H1 (cell line): ENCODE measurements at regions not wholly inside any gene's neighbourhood (a gene's known extent, or its start where the extent isn't known, plus 50 kb on each side); places are given as distances from the start of the nearest gene placed in this dataset.

Experiments
- CTCF ChIA-PET: fragments of 300-600 bp; sonication (Branson Sonifier 250); formaldehyde crosslinking; loops from one replicate; lab custom pipeline; 2021; ENCODE audit not compliant: partially characterized antibody; lab: Charles Lee
- POLR2A ChIA-PET: fragments of 300-600 bp; sonication (Branson Sonifier 250); formaldehyde crosslinking; loops from one replicate; lab custom pipeline; 2021; ENCODE audit warnings: inconsistent platforms; ENCODE audit not compliant: partially characterized antibody; lab: Charles Lee
- DNase-seq, 2 experiments: peaks; one replicate each; pipeline versions ENCODE4 v3.0.0 to v3.0.0-alpha.2; 2010 to 2022; ENCODE audit warnings: low spot score in 2 of 2, low read depth in 1 of 2, mixed read lengths in 1 of 2
- FAIRE-seq: peaks from 2 replicates; lab custom pipeline; 2011; peaks lifted over from hg19 to GRCh38; lab: Jason Lieb, UNC
- H2AFZ ChIP-seq: 2 replicates; pipeline ENCODE4 v1.8.1; 2012; ENCODE audit warnings: low read length, inconsistent platforms
- H2AK5ac ChIP-seq: 2 replicates; pipeline ENCODE4 v1.6.1; 2013; ENCODE audit warnings: low read depth, low read length
- H2BK120ac ChIP-seq: replicated peaks from 2 replicates; pipeline ENCODE3; 2013; ENCODE audit warnings: low read depth, low read length, inconsistent platforms
- H2BK12ac ChIP-seq: 2 replicates; pipeline ENCODE4 v1.6.1; 2013; ENCODE audit warnings: low read depth, low read length
- H2BK15ac ChIP-seq: 2 replicates; pipeline ENCODE4 v1.6.1; 2013; ENCODE audit warnings: low read length
- H2BK20ac ChIP-seq: 2 replicates; pipeline ENCODE4 v1.6.1; 2013; ENCODE audit warnings: low read length
- H2BK5ac ChIP-seq: 2 replicates; pipeline ENCODE4 v1.6.1; 2013; ENCODE audit warnings: low read depth, low read length
- H3K14ac ChIP-seq: 2 replicates; pipeline ENCODE4 v1.6.1; 2013; ENCODE audit warnings: inconsistent platforms; ENCODE audit not compliant: insufficient read length
- H3K18ac ChIP-seq: 2 replicates; pipeline ENCODE4 v1.6.1; 2013; ENCODE audit warnings: low read length; ENCODE audit errors: extremely low read depth
- H3K23ac ChIP-seq: 2 replicates; pipeline ENCODE4 v1.6.1; 2013; ENCODE audit warnings: inconsistent platforms; ENCODE audit not compliant: insufficient read length
- H3K23me2 ChIP-seq: 2 replicates; pipeline ENCODE4 v1.6.1; 2013; ENCODE audit warnings: low read depth, low read length
- H3K27ac ChIP-seq: 2 replicates; pipeline ENCODE4 v1.6.1; 2011; ENCODE audit warnings: low read depth, low read length, inconsistent platforms
- H3K27me3 ChIP-seq, 4 experiments: replicated peaks in 1 of 4; 1 replicate in 1 of 4; 2 replicates in 3 of 4; pipeline versions ENCODE4 v1.6.1 to v1.8.1; 2011 to 2013; ENCODE audit warnings: low read length in 3 of 4, mild to moderate bottlenecking in 3 of 4, inconsistent platforms in 2 of 4, mixed read lengths in 2 of 4, moderate library complexity in 1 of 4; ENCODE audit not compliant: control insufficient read depth in 3 of 4, insufficient read depth in 3 of 4; ENCODE audit errors: extremely low read depth in 1 of 4
- H3K36me3 ChIP-seq, 4 experiments: 2 replicates each; pipeline versions ENCODE4 v1.6.1 to v1.8.1; 2011 to 2013; ENCODE audit warnings: mild to moderate bottlenecking in 4 of 4, low read length in 3 of 4, moderate library complexity in 2 of 4, control low read depth in 1 of 4, inconsistent platforms in 1 of 4; ENCODE audit not compliant: insufficient read depth in 4 of 4, control insufficient read depth in 2 of 4
- H3K4ac ChIP-seq: replicated peaks from 2 replicates; pipeline ENCODE3; 2013; ENCODE audit warnings: low read length, low read depth, mixed read lengths, inconsistent platforms; ENCODE audit not compliant: insufficient read length
- H3K4me1 ChIP-seq, 4 experiments: replicated peaks in 1 of 4; 1 replicate in 1 of 4; 2 replicates in 3 of 4; pipeline versions ENCODE4 v1.6.1 to v1.8.1; 2011 to 2013; ENCODE audit warnings: low read length in 3 of 4, inconsistent platforms in 2 of 4, mixed read lengths in 1 of 4; ENCODE audit not compliant: insufficient read depth in 4 of 4, control insufficient read depth in 3 of 4
- H3K4me2 ChIP-seq, 2 experiments: 2 replicates each; pipeline versions ENCODE4 v1.6.1 to v1.8.1; 2011 to 2013; ENCODE audit warnings: low read depth in 2 of 2, low read length in 2 of 2, control low read depth in 1 of 2, inconsistent platforms in 1 of 2, mild to moderate bottlenecking in 1 of 2; ENCODE audit not compliant: insufficient read depth in 1 of 2
- H3K4me3 ChIP-seq, 4 experiments: fragments of 200-600, 300-600 bp in 1 of 4; sonication (generic), shearing (Covaris generic), sonication (Bioruptor Twin) in 1 of 4; 2 replicates each; pipeline versions ENCODE4 v1.5.1 to v1.8.1; 2011 to 2016; ENCODE audit warnings: low read length in 4 of 4, low read depth in 3 of 4, control low read depth in 2 of 4, inconsistent platforms in 2 of 4, mild to moderate bottlenecking in 2 of 4, mixed read lengths in 1 of 4, moderate library complexity in 1 of 4; ENCODE audit not compliant: insufficient read depth in 2 of 4; ENCODE audit errors: extremely low read depth in 1 of 4
- H3K56ac ChIP-seq: replicated peaks from 2 replicates; pipeline ENCODE3; 2013; ENCODE audit warnings: low read depth, mild to moderate bottlenecking, mixed read lengths, low read length, inconsistent platforms; ENCODE audit not compliant: insufficient read length
- H3K79me1 ChIP-seq: 2 replicates; pipeline ENCODE4 v1.6.1; 2013; ENCODE audit warnings: low read depth, low read length, control low read depth
- H3K79me2 ChIP-seq, 2 experiments: 2 replicates each; pipeline versions ENCODE4 v1.6.1 to v1.8.1; 2012 to 2013; ENCODE audit warnings: low read length in 2 of 2, mild to moderate bottlenecking in 2 of 2, inconsistent platforms in 1 of 2; ENCODE audit not compliant: insufficient read depth in 2 of 2, control insufficient read depth in 1 of 2
- H3K9ac ChIP-seq, 4 experiments: replicated peaks in 1 of 4; 1 replicate in 1 of 4; 2 replicates in 3 of 4; pipeline versions ENCODE4 v1.6.1 to v1.8.1; 2011 to 2013; ENCODE audit warnings: low read depth in 3 of 4, low read length in 3 of 4, control low read depth in 2 of 4, mild to moderate bottlenecking in 2 of 4, moderate library complexity in 2 of 4, inconsistent platforms in 1 of 4; ENCODE audit errors: extremely low read depth in 1 of 4
- H3K9me3 ChIP-seq, 2 experiments: 2 replicates each; pipeline versions ENCODE4 v1.6.1 to v1.8.1; 2012 to 2013; ENCODE audit warnings: mild to moderate bottlenecking in 2 of 2, moderate library complexity in 2 of 2, control low read depth in 1 of 2, inconsistent platforms in 1 of 2, low read depth in 1 of 2, low read length in 1 of 2, mixed read lengths in 1 of 2; ENCODE audit not compliant: insufficient read depth in 2 of 2
- H4K20me1 ChIP-seq, 2 experiments: replicated peaks in 1 of 2; 2 replicates each; pipeline versions ENCODE3 to v1.8.1; 2011 to 2013; ENCODE audit warnings: inconsistent platforms in 2 of 2, low read length in 2 of 2, mild to moderate bottlenecking in 1 of 2; ENCODE audit not compliant: insufficient read depth in 2 of 2, control insufficient read depth in 1 of 2
- H4K5ac ChIP-seq: 2 replicates; pipeline ENCODE4 v1.6.1; 2013; ENCODE audit warnings: low read length, low read depth, mixed read lengths, inconsistent platforms; ENCODE audit not compliant: insufficient read length
- H4K8ac ChIP-seq: 2 replicates; pipeline ENCODE4 v1.8.0; 2013; ENCODE audit warnings: mild to moderate bottlenecking, moderate library complexity, low read length, inconsistent platforms; ENCODE audit not compliant: insufficient read depth; ENCODE audit errors: extremely low read depth
- H4K91ac ChIP-seq: replicated peaks from 2 replicates; pipeline ENCODE3; 2013; ENCODE audit warnings: low read length, mixed read lengths, inconsistent platforms; ENCODE audit not compliant: insufficient read length
- ASH2L ChIP-seq: fragments of 200-600, 300-600 bp; sonication (generic); IDR thresholded peaks from one replicate; pipeline ENCODE4 v1.7.1; 2017; ENCODE audit warnings: low read length
- BRCA1 ChIP-seq: IDR thresholded peaks from 2 replicates; pipeline ENCODE4 v1.6.1; 2012; ENCODE audit warnings: low read depth, low read length, improper control_type of control experiment
- CREB1 ChIP-seq: IDR thresholded peaks from 2 replicates; pipeline ENCODE4 v1.6.1; 2012; ENCODE audit warnings: inconsistent platforms
- CTBP2 ChIP-seq: IDR thresholded peaks from 2 replicates; pipeline ENCODE4 v1.7.0; 2011; ENCODE audit warnings: borderline replicate concordance, mild to moderate bottlenecking, moderate library complexity, mixed read lengths, low read length; ENCODE audit not compliant: insufficient read depth, insufficient read length
- EZH2 ChIP-seq: fragments of 200-600 bp; sonication (generic); IDR thresholded peaks from 2 replicates; pipeline ENCODE4 v1.7.1; 2012; ENCODE audit warnings: low read depth, mild to moderate bottlenecking, moderate library complexity, low read length, inconsistent platforms; ENCODE audit not compliant: severe bottlenecking
- GTF2F1 ChIP-seq: IDR thresholded peaks from 2 replicates; pipeline ENCODE4 v1.6.1; 2012; ENCODE audit warnings: low read depth, low read length, improper control_type of control experiment, borderline replicate concordance
- HDAC2 ChIP-seq, 2 experiments: fragments of 300-600 bp in 1 of 2; sonication (generic) in 1 of 2; IDR thresholded peaks; 2 replicates each; pipeline ENCODE4 v1.6.1; 2011 to 2012; ENCODE audit warnings: low read depth in 2 of 2, low read length in 2 of 2, mild to moderate bottlenecking in 2 of 2, moderate library complexity in 2 of 2, borderline replicate concordance in 1 of 2, inconsistent platforms in 1 of 2
- JUND ChIP-seq: IDR thresholded peaks from 2 replicates; pipeline ENCODE4 v1.6.1; 2011; ENCODE audit warnings: mild to moderate bottlenecking, improper control_type of control experiment, low read length
- NANOG ChIP-seq: IDR thresholded peaks from 2 replicates; pipeline ENCODE4 v1.6.1; 2011; ENCODE audit warnings: low read length, low read depth, mild to moderate bottlenecking, inconsistent platforms; ENCODE audit not compliant: insufficient read depth, poor library complexity, severe bottlenecking
- NRF1 ChIP-seq: IDR thresholded peaks from 2 replicates; pipeline ENCODE4 v1.6.1; 2011; ENCODE audit warnings: mild to moderate bottlenecking, low read depth, low read length, improper control_type of control experiment
- POLR2A ChIP-seq, 2 experiments: IDR thresholded peaks; 1 replicate in 1 of 2; 2 replicates in 1 of 2; pipeline ENCODE4 v1.6.1; 2011; ENCODE audit warnings: low read depth in 2 of 2, low read length in 2 of 2, mild to moderate bottlenecking in 2 of 2; ENCODE audit errors: control extremely low read depth in 1 of 2
- RAD21 ChIP-seq, 2 experiments: IDR thresholded peaks in 1 of 2; conservative IDR thresholded peaks in 1 of 2; 2 replicates each; pipeline ENCODE4 v1.6.1; 2011; ENCODE audit warnings: low read depth in 2 of 2, low read length in 2 of 2, improper control_type of control experiment in 1 of 2, inconsistent platforms in 1 of 2, mild to moderate bottlenecking in 1 of 2, moderate library complexity in 1 of 2
- SIN3A ChIP-seq, 2 experiments: IDR thresholded peaks in 1 of 2; conservative IDR thresholded peaks in 1 of 2; 2 replicates each; pipeline ENCODE4 v1.6.1; 2011 to 2012; ENCODE audit warnings: low read length in 2 of 2, improper control_type of control experiment in 1 of 2, low read depth in 1 of 2, mild to moderate bottlenecking in 1 of 2
- SP4 ChIP-seq: IDR thresholded peaks from 2 replicates; pipeline ENCODE4 v1.6.1; 2012; ENCODE audit warnings: low read length, inconsistent platforms
- TAF1 ChIP-seq: IDR thresholded peaks from 2 replicates; pipeline ENCODE4 v1.6.1; 2011; ENCODE audit warnings: mild to moderate bottlenecking, low read depth, low read length
- WGBS, 2 experiments: shearing (Covaris generic) in 1 of 2; methylation state at CpG; one replicate each; pipeline versions ENCODE4 v1.1.6 to v1.1.7; 2013 to 2015; ENCODE audit warnings: low lambda C conversion rate in 2 of 2, mixed read lengths in 2 of 2, inconsistent platforms in 1 of 2, low coverage in 1 of 2, missing lambda C conversion rate in 1 of 2; ENCODE audit not compliant: insufficient replicate concordance in 2 of 2, insufficient coverage in 1 of 2, insufficient read length in 1 of 2; ENCODE audit errors: extremely low coverage in 1 of 2, missing lambda C conversion rate in 1 of 2; 5-methylcytosine and 5-hydroxymethylcytosine counted together

DNA sequence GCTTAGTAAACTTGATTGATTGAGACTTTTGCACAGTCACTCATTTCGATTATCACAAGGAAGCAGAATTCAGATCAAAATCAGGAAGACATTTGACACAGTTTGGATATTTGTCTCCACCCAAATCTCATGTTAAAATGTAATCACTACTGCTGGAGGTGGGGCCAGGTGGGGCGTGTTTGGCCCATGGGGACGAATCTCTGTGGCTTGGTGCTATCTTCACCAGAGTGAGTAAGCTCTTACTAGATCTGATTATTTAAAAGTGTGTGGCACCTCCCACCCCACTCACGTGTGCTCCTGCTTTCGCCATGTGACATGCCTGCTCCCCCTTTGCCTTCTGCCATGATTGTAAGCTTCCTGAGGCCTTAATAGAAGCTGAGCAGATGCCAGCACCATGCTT, 291.4 kb downstream of the PCNX1 start:
- Histone ChIP-seq H3K4ac (no peak overlapping the region), H3K4me2 (no peak overlapping the region), H3K4me1 (peaks cover 3 to 9% (median 4%) of the 10 kb centered on the region in 4 experiments; a peak in 5 of 7 replicates), H3K27me3 (no peaks in the 10 kb centered on the region), H3K23me2 (peaks cover 2% of the 10 kb centered on the region; the same call in 1 of the 2 replicates), H4K8ac (no peak overlapping the region), H2BK5ac (peak overlapping the region; percentile 31; the same call in 1 of the 2 replicates), H3K14ac (no peak overlapping the region), H2AFZ (no peak overlapping the region), H2BK12ac (no peak overlapping the region), H3K9me3 (0 out of 4 replicates have a peak, but pooled peaks cover 0 to 2% of the 10 kb centered on the region in 2 experiments), H4K5ac (no peak overlapping the region), H2BK20ac (no peak overlapping the region), H3K23ac (no peak overlapping the region), H3K18ac (no peak overlapping the region), H3K27ac (no peak overlapping the region), H3K79me2 (no peaks in the 10 kb centered on the region), H4K20me1 (no peaks in the 10 kb centered on the region), H2AK5ac (no peak overlapping the region), H4K91ac (no peak overlapping the region), H3K9ac (no peak overlapping the region), H2BK120ac (no peak overlapping the region), H3K79me1 (no peaks in the 10 kb centered on the region), H3K4me3 (no peak overlapping the region), H2BK15ac (no peak overlapping the region), H3K56ac (no peak overlapping the region), H3K36me3 (no peaks in the 10 kb centered on the region)
- CTCF ChIA-PET: interaction anchor here (0.7 to 2.4 kb wide), 3 partner anchors 10 to 751 kb away, joined by 3 to 9 read pairs (median 3); no protein-coding TSS in a partner anchor
- DNase-seq (no peak), FAIRE-seq (no peak)
- POLR2A ChIA-PET: no interaction called here
- 80% methylated on average over 5 of the region's 5 CpGs; no CpG with 5 or more reads in 1 of the 2 experiments for WGBS, 2 experiments
- TF ChIP-seq SIN3A (conservative IDR thresholded peaks at IDR 0.05 in 1 of 2, IDR thresholded peaks at IDR 0.05 in 1 of 2; ENCODE audit: low read depth in 1 of 2, low read length in 2 of 2): no peak
- TF ChIP-seq HDAC2 (IDR thresholded peaks at IDR 0.05; ENCODE audit: borderline replicate concordance in 1 of 2, low read depth in 2 of 2, low read length in 2 of 2): no peak
- no peak for TF ChIP-seq RAD21 (IDR thresholded peaks at IDR 0.05 in 1 of 2, conservative IDR thresholded peaks at IDR 0.05 in 1 of 2; ENCODE audit: low read depth in 2 of 2, low read length in 2 of 2)
- no peak for TF ChIP-seq TAF1
- TF ChIP-seq POLR2A (IDR thresholded peaks at IDR 0.05; ENCODE audit: control extremely low read depth in 1 of 2, low read depth in 2 of 2, low read length in 2 of 2): no peak
- no peak for TF ChIP-seq JUND
- TF ChIP-seq NRF1: no peak
- TF ChIP-seq GTF2F1: no peak
- no peak for TF ChIP-seq CTBP2
- TF ChIP-seq CREB1: no peak
- TF ChIP-seq NANOG: no peak
- no peak for TF ChIP-seq ASH2L
- no peak for TF ChIP-seq SP4
- no peak for TF ChIP-seq BRCA1
- no peak for TF ChIP-seq EZH2
